NOMO-1 treated with dmso at 0.1 percent for 144 hours (cell line): ENCODE measurements at regions not wholly inside any gene's neighbourhood (a gene's known extent, or its start where the extent isn't known, plus 50 kb on each side); places are given as distances from the start of the nearest gene placed in this dataset.
"Not testable (repeated sequence)": the region's sequence is repeated elsewhere in the genome, so short reads cannot be mapped to it uniquely, and the experiment has no call there.

Source experiments
- DNase-seq: peaks from one replicate; lab custom pipeline; 2025; ENCODE audit not compliant: unreplicated experiment; lab: John Stamatoyannopoulos, UW

DNA sequence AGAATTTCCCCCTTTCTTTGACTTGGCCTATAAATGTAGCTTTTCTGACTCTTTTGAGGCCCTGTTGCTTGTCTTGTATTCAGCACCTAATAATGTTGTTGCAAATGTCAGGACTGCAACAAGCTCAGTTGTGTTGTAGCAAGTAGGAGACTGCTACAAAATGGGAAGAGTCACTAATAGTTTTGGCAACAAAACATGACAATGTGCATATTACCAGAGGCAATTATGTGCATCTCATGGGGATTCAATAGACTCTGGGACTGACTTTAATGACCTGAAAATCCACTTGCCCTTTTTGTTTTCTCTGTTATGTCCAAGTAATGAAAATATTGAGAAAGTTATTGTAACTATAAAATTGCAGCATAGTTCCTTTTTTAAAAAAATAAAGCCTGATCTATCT is 368.4 kb downstream of the OSTF1 start:
- DNase-seq, result no peak

GRCh38 chr9:75457474-75458011 is 369.2 kb downstream of the OSTF1 start:
- no peak for DNase-seq

DNA sequence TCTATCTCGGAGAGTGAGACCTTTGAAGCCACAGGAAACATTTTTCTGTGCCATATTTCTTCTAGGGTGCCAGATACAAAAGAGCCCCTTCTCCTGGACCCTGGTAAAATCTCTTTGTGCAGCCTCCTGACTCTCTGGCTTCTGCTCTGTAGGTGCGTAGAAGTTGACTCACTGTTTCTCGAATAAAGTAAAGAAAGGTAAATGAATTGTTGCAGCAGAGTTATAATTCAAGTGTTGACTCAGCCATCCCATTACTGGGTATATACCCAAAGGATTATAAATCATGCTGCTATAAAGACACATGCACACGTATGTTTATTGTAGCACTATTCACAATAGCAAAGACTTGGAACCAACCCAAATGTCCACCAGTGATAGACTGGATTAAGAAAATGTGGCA is 371.0 kb downstream of the OSTF1 start:
- not testable (repeated sequence) for DNase-seq

DNA sequence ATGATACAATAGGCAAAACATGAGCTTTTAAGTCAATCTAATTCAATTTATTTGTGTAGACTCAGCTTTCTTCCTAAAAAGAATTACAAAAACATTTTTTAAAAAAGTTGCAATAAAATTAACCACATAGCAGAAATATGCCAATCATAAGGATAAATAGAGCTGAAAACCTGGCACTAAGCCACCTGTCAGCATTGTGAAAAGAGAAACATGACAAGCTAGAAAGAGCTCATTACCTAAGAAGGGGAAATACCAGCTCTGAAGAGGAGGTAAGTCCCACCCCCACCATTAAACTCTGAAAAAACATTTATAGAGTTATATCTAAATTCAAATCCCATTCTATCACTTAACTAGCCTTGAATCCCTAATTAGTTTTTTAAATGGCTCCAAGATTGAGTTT is 372.9 kb downstream of the OSTF1 start:
- no peak for DNase-seq

- no peak for DNase-seq
Observed at GRCh38 chr9:75462866-75463265, 374.6 kb downstream of the OSTF1 start.

GRCh38 chr9:75463871-75464270 is 375.6 kb downstream of the OSTF1 start:
- DNase-seq, result no peak

GRCh38 chr9:75464726-75465125 is 376.4 kb downstream of the OSTF1 start:
- DNase-seq, result no peak

DNA sequence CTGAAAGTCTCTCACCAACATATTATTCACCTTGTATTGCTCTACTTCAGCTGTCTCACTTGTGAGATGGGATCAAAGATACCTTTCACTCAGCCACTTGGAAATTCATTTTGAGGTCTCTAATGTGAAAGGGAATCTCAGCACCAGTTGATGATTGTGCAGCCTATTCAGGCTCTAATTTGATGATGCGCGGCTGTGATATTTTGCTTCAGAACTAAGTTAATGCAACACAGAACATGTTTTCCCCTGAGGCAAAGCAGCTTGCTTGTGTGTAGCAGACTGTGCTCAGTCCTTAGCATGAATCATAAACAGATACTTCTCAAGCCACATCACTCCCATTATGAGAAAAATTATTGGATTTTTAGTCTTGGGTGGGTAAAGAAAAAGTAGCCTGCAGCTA is 378.8 kb downstream of the OSTF1 start:
- no peak for DNase-seq

DNA sequence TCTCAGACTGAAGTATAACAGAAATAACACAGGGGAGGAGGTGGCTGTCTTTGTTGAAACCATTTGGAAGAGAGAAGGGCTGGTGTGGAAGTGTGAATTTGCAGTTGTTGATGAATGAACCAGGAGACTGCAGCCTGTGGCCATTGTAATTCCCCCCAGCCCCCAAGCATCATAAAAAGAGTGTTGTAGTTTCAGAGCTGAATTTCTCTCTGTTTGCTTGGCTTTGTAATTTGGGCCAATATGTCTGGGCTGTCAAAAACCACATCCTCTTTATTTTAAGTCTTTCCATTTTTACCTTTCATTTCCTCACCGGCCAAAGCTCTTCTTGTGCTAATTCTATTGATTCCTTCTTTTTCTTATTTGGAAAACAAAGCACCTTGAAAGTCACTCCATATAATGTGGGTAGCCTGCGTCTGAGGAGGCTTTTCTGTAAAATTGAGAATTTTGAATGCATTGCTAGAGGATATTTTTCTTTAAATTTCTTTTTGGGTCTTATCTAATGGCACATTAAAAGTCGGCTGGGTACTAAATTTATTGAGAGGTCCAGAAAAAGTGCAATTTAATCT is 383.3 kb downstream of the OSTF1 start:
- no peak for DNase-seq

DNA sequence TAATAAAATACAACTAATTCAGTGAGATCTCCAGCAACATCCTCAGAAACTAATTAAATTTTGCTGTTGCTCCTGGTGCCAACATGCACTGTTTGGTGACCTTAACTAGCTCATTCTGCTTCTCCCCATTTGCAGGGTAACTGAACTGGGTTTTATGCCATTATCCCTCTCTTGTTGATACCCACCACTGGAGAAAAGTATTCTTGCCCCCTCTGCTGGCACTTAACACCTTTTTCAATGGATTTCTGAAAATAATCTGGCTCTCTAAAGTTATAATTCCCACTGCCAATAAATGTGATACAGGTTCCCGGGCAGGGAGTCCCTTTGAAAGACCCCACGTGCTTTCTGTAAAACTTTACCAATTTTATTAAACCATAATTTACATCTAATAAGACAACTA is 394.3 kb downstream of the OSTF1 start:
- no peak for DNase-seq

DNA sequence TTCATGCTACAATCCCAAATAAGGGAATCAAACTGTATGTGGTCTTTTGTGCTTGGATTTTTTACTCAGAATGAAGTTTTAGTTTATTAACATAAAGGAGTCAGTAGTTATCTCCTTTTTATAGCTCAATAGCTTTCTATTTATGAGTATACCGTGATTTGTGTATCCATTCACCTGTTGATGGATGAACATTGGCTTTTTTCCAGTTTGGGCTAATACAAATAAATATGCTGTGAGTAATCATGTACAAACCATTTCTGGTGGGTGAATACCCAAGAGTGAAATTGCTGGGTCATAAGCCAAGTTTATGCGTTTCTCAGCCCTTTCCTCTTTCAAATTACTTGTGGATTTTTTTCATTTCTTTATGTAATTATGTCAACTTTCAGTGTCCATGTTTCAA is 395.3 kb downstream of the OSTF1 start:
- no peak for DNase-seq

GRCh38 chr9:75487856-75488718 is 399.8 kb downstream of the OSTF1 start:
- no peak for DNase-seq

- no peak for DNase-seq
Observed at GRCh38 chr9:75488719-75489110, 400.4 kb downstream of the OSTF1 start.

GRCh38 chr9:75490326-75490725 is 400.1 kb upstream of the PCSK5 start:
- DNase-seq, result no peak

GRCh38 chr9:75491533-75491932 is 398.9 kb upstream of the PCSK5 start:
- no peak for DNase-seq

DNA sequence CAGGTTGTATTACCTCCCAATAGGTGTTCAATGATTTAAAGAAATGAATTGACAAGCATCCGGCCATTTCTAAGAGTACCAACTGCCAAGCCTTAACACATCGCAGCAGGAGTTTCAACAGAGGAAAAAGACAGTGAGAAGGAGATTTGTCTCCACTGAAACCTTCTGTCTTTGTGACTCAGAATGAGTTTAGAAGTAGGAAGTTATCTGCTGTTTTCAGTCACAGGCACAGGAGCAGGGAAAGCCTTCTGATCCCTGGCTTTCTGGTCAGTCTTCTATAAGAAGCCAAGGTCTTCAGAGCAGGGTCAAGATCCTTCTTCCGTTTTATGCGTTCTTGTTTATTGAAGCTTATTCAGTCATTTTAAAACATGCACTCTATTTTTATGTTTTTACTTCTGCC is 390.7 kb upstream of the PCSK5 start:
- no peak for DNase-seq

DNA sequence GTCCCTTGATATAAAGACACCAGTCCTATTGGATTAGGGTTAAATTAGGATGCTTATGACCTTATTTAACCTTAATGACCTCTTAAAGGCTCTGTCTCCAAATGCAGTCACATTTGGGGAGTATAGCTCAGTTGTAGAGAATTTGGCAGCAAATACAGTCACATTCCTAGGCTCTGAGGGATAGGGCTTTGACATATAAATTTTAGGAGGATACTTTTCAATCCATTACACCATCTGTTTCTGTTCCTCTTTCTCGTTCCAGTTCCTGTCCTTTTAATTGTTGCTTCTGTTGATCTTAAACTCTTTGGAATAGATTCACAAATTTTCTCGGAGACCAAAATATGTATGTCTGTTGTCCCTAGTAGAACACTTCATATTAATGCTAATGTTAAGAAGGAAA is 390.0 kb upstream of the PCSK5 start:
- peak; percentile 8 for DNase-seq

DNA sequence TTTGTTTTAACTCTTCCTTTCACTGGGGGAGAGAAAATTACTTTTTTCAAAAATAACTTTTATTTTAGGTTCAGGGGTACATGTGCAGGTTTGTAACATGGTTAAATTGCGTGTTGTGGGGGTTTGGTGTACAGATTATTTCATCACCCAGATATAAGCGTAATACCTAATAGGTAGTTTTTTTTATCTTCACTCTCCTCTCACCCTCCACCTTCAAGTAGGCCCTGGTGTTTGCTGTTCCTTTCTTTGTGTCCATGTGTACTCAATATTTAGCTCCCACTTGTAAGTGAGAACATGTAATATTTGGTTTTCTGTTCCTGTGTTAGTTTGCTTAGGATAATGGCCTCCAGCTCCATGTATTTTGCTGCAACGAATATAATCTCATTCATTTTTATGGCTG is 389.5 kb upstream of the PCSK5 start:
- DNase-seq, result not testable (repeated sequence)

DNA sequence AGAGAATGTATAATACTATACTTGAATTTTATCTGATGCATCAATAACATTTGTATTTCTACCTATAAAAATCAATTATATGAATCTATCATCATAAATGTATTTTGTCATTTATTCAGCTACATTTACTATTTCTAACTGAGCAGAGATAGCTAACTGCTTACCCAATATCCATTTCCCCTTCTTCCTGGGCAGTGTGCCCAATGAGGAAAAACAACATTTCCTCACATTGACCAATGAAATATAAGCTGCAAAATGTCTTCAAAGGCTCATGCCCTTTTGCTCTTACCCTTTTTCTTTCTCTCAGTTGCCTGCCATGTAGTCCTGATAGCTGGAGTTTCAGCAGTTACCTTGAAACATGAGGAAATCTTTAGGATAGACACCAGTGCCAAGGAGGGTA is 385.8 kb upstream of the PCSK5 start:
- no peak for DNase-seq

GRCh38 chr9:75505654-75506053 is 384.8 kb upstream of the PCSK5 start:
- DNase-seq, result peak; percentile 45

GRCh38 chr9:75529463-75529862 is 361.0 kb upstream of the PCSK5 start:
- DNase-seq, result no peak

GRCh38 chr9:75531588-75531987 is 358.9 kb upstream of the PCSK5 start:
- no peak for DNase-seq
